ENCODE measurements at regions not wholly inside any gene's neighbourhood (a gene's known extent, or its start where the extent isn't known, plus 50 kb on each side); places are given as distances from the start of the nearest gene placed in this dataset.
"Not testable (repeated sequence)": the region's sequence is repeated elsewhere in the genome, so short reads cannot be mapped to it uniquely, and the experiment has no call there.

- Mint-ChIP-seq H3K4me1 (ENCODE audit: low read depth) (no peaks in the 10 kb centered on the region), H3K27ac (no peak overlapping the region), H3K9me3 (peaks cover 1 to 2% of the 10 kb centered on the region in 2 donors), H3K4me3 (no peak overlapping the region), H3K27me3 (ENCODE audit: low read depth) (no peaks in the 10 kb centered on the region), H3K36me3 (ENCODE audit: insufficient read depth in 2 of 2) (no peaks in the 10 kb centered on the region)
- no peak for DNase-seq
- no peak for ATAC-seq (replicated peaks in 1 of 2)
Observed at GRCh38 chr6:106823058-106823457, 151.5 kb downstream of the CD24 start.

GRCh38 chr6:106820412-106820852 lies 154.1 kb downstream of the CD24 start:
- Mint-ChIP-seq H3K9me3 (no peaks in the 10 kb centered on the region), H3K4me3 (no peak overlapping the region), H3K36me3 (ENCODE audit: insufficient read depth in 2 of 2) (no peaks in the 10 kb centered on the region), H3K27ac (no peak overlapping the region), H3K4me1 (ENCODE audit: low read depth) (no peaks in the 10 kb centered on the region), H3K27me3 (ENCODE audit: low read depth) (no peaks in the 10 kb centered on the region)
- ATAC-seq (replicated peaks in 1 of 2): no peak
- DNase-seq: no peak

GRCh38 chr6:106811088-106811686 lies 163.3 kb downstream of the CD24 start:
- Mint-ChIP-seq H3K4me3 (no peak overlapping the region), H3K27ac (no peak overlapping the region), H3K4me1 (ENCODE audit: low read depth) (no peaks in the 10 kb centered on the region), H3K27me3 (ENCODE audit: low read depth) (no peaks in the 10 kb centered on the region), H3K9me3 (peaks cover 27 to 29% of the 10 kb centered on the region in 2 donors), H3K36me3 (ENCODE audit: insufficient read depth in 2 of 2) (peaks cover 14 to 15% of the 10 kb centered on the region in 2 donors)
- DNase-seq (no peak), ATAC-seq (replicated peaks in 1 of 2) (no peak)

GRCh38 chr6:106808758-106809157 lies 165.8 kb downstream of the CD24 start:
- DNase-seq (no peak), ATAC-seq (replicated peaks in 1 of 2) (no peak)
- Mint-ChIP-seq H3K27me3 (ENCODE audit: low read depth) (no peaks in the 10 kb centered on the region), H3K9me3 (peaks cover 27 to 29% of the 10 kb centered on the region in 2 donors), H3K27ac (no peak overlapping the region), H3K4me1 (ENCODE audit: low read depth) (no peaks in the 10 kb centered on the region), H3K4me3 (no peak overlapping the region), H3K36me3 (ENCODE audit: insufficient read depth in 2 of 2) (peaks cover 14% of the 10 kb centered on the region in 2 donors)

GRCh38 chr6:106807947-106808611 lies 166.4 kb downstream of the CD24 start:
- H3K4me3 Mint-ChIP-seq: no peak overlapping the region
- H3K9me3 Mint-ChIP-seq: peaks cover 23 to 29% of the 10 kb centered on the region in 2 donors
- H3K27me3 Mint-ChIP-seq (ENCODE audit: low read depth): no peaks in the 10 kb centered on the region
- ATAC-seq (replicated peaks in 1 of 2) (no peak), DNase-seq (no peak)
- H3K27ac Mint-ChIP-seq: no peak overlapping the region
- H3K4me1 Mint-ChIP-seq (ENCODE audit: low read depth): no peaks in the 10 kb centered on the region
- peaks cover 14% of the 10 kb centered on the region in 2 donors for H3K36me3 Mint-ChIP-seq (ENCODE audit: insufficient read depth in 2 of 2)

- Mint-ChIP-seq H3K36me3 (ENCODE audit: insufficient read depth in 2 of 2) (peaks cover 7 to 13% of the 10 kb centered on the region in 2 donors), H3K9me3 (peaks cover 15 to 18% of the 10 kb centered on the region in 2 donors)
- H3K27me3 Mint-ChIP-seq (ENCODE audit: low read depth); ATAC-seq (replicated peaks in 1 of 2); H3K4me1 Mint-ChIP-seq (ENCODE audit: low read depth); H3K27ac Mint-ChIP-seq; H3K4me3 Mint-ChIP-seq; DNase-seq: not testable (repeated sequence)
Observed at GRCh38 chr6:106806253-106806652, 168.3 kb downstream of the CD24 start.

GRCh38 chr6:106805771-106806170 lies 168.8 kb downstream of the CD24 start:
- Mint-ChIP-seq H3K27ac (no peak overlapping the region), H3K36me3 (ENCODE audit: insufficient read depth in 2 of 2) (peaks cover 7 to 13% of the 10 kb centered on the region in 2 donors)

GRCh38 chr6:106804346-106805335 lies 169.9 kb downstream of the CD24 start:
- Mint-ChIP-seq H3K4me1 (ENCODE audit: low read depth) (no peaks in the 10 kb centered on the region), H3K36me3 (ENCODE audit: insufficient read depth in 2 of 2) (peaks cover 7 to 10% of the 10 kb centered on the region in 2 donors), H3K27ac (no peak overlapping the region), H3K4me3 (no peak overlapping the region), H3K27me3 (ENCODE audit: low read depth) (peaks cover 16% of the 10 kb centered on the region), H3K9me3 (peaks cover 9 to 10% of the 10 kb centered on the region in 2 donors)
- DNase-seq (no peak), ATAC-seq (replicated peaks in 1 of 2) (no peak)

More at GRCh38 chr6:106805771-106806170, 168.8 kb downstream of the CD24 start:
- Mint-ChIP-seq H3K27me3 (ENCODE audit: low read depth) (peaks cover 10% of the 10 kb centered on the region), H3K9me3 (peaks cover 14 to 15% of the 10 kb centered on the region in 2 donors), H3K4me3 (no peak overlapping the region), H3K4me1 (ENCODE audit: low read depth) (no peaks in the 10 kb centered on the region)
- no peak for ATAC-seq (replicated peaks in 1 of 2)
- DNase-seq: no peak

- Mint-ChIP-seq H3K4me1 (ENCODE audit: low read depth) (no peaks in the 10 kb centered on the region), H3K27ac (no peak overlapping the region), H3K4me3 (no peak overlapping the region), H3K27me3 (ENCODE audit: low read depth) (peaks cover 16% of the 10 kb centered on the region), H3K9me3 (peaks cover 3 to 5% of the 10 kb centered on the region in 2 donors), H3K36me3 (ENCODE audit: insufficient read depth in 2 of 2) (peaks cover under 1 to 3% of the 10 kb centered on the region in 2 donors)
- DNase-seq (no peak), ATAC-seq (replicated peaks in 1 of 2) (no peak)
Observed at GRCh38 chr6:106803188-106803587, 171.3 kb downstream of the CD24 start.

GRCh38 chr6:106802139-106802538 lies 172.4 kb downstream of the CD24 start:
- H3K27ac Mint-ChIP-seq: no peak overlapping the region
- no peak overlapping the region for H3K4me3 Mint-ChIP-seq
- peaks cover 0 to 2% of the 10 kb centered on the region in 2 donors for H3K36me3 Mint-ChIP-seq (ENCODE audit: insufficient read depth in 2 of 2)
- H3K4me1 Mint-ChIP-seq (ENCODE audit: low read depth): no peaks in the 10 kb centered on the region
- ATAC-seq (replicated peaks in 1 of 2) (no peak), DNase-seq (no peak)
- peaks cover 3% of the 10 kb centered on the region in 2 donors for H3K9me3 Mint-ChIP-seq
- H3K27me3 Mint-ChIP-seq (ENCODE audit: low read depth): peaks cover 16% of the 10 kb centered on the region

- Mint-ChIP-seq H3K9me3 (no peaks in the 10 kb centered on the region), H3K27ac (no peak overlapping the region), H3K27me3 (ENCODE audit: low read depth) (peaks cover 16% of the 10 kb centered on the region), H3K36me3 (ENCODE audit: insufficient read depth in 2 of 2) (no peaks in the 10 kb centered on the region), H3K4me1 (ENCODE audit: low read depth) (no peaks in the 10 kb centered on the region), H3K4me3 (no peak overlapping the region)
- ATAC-seq (replicated peaks in 1 of 2): no peak
- DNase-seq: no peak
Observed at GRCh38 chr6:106801256-106801655, 171.9 kb downstream of the QRSL1 start.

- Mint-ChIP-seq H3K27me3 (ENCODE audit: low read depth) (peaks cover 16% of the 10 kb centered on the region), H3K9me3 (no peaks in the 10 kb centered on the region), H3K36me3 (ENCODE audit: insufficient read depth in 2 of 2) (no peaks in the 10 kb centered on the region), H3K4me3 (no peak overlapping the region), H3K4me1 (ENCODE audit: low read depth) (no peaks in the 10 kb centered on the region), H3K27ac (no peak overlapping the region)
- DNase-seq (no peak), ATAC-seq (replicated peaks in 1 of 2) (no peak)
Observed at GRCh38 chr6:106800379-106800778, 171.0 kb downstream of the QRSL1 start.

Measured in activated T-cell treated with anti-CD3 and anti-CD28 coated beads, Interleukin-2, amount 50 U/mL, for 72 hours (primary cell).